ENCODE measurements at regions not wholly inside any gene's neighbourhood (a gene's known extent, or its start where the extent isn't known, plus 50 kb on each side); places are given as distances from the start of the nearest gene placed in this dataset.

DNA sequence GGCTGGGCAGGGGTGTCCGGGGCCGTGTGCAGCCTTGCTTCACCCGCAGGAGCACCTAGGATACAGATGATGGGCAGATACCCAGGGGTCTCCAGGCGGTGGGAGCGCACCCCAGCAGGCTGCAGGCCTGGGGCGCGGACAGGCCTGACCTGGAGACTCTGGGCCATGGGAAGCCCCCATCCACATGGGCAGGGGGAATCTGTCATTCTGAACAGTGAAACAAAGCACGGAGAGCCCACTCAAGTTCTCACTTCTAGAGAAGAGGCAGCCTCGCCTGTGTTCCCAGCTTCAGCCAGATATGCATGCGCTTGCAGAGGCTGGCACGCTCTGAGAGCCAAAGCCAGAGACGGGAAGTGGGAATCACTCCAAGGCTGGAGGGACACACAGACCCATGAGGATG lies 333.1 kb downstream of the BRD1 start (continued):
- TF ChIP-seq MZF1 (tag by site-specific recombination; IDR thresholded peaks at IDR 0.05; ENCODE audit: borderline replicate concordance): no peak
- TF ChIP-seq ZNF354C (tag by site-specific recombination; IDR thresholded peaks at IDR 0.05; ENCODE audit: borderline replicate concordance, low read depth): no peak
- no peak for TF ChIP-seq ZNF654 (tag by site-specific recombination; IDR thresholded peaks at IDR 0.05; ENCODE audit: low read depth)
- no peak for TF ChIP-seq ZNF544 (tag by site-specific recombination; IDR thresholded peaks at IDR 0.05)
- TF ChIP-seq ZNF776 (tag by site-specific recombination; IDR thresholded peaks at IDR 0.05; ENCODE audit: borderline replicate concordance): no peak

DNA sequence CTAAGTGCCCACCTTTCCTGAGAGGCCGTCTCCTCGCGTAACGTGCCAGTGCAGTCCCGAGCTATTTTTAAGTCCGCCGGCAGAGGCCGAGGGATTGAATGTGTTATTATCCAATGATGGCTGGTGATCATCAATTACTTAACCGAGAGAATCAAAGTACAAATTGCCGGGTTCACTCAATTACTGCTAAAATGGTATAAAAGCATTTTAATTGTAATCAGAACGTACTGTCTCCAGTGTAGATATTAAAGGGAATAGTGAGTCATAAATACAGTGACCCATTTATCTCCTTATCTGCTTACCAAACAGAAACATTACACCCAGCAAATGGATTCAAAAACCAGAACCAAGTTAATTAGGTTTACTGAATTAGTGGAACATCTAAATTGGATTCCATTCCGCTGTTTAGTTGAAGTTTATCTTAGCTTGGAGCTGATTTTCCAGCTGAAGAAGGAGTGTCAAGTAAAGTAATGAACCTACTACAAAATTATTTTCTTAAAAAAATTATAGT lies 334.9 kb downstream of the BRD1 start:
- ChIA-PET CTCF (no interaction called here), POLR2A (no interaction called here)
- no peak overlapping the region for H3K4me3 ChIP-seq (ENCODE audit: low read depth, low read length)
- H3K27ac ChIP-seq (ENCODE audit: extremely low read depth, low read depth, low read length): no peak overlapping the region
- no peaks in the 10 kb centered on the region for H3K36me3 ChIP-seq (ENCODE audit: control insufficient read depth in 2 of 2, insufficient read depth in 1 of 2, low read length in 2 of 2)
- no peak for TF ChIP-seq ZNF24 (tag by site-specific recombination; IDR thresholded peaks at IDR 0.05)
- TF ChIP-seq ZNF112 (tag by site-specific recombination; IDR thresholded peaks at IDR 0.05): no peak
- TF ChIP-seq EGR2 (tag by site-specific recombination; IDR thresholded peaks at IDR 0.05; ENCODE audit: low read depth): no peak
- TF ChIP-seq KLF16 (tag by site-specific recombination; IDR thresholded peaks at IDR 0.05): no peak
- no peak for TF ChIP-seq ZNF416 (tag by site-specific recombination; IDR thresholded peaks at IDR 0.05)
- no peak for TF ChIP-seq YY2 (tag by site-specific recombination; IDR thresholded peaks at IDR 0.05)
- TF ChIP-seq SCRT2 (tag by site-specific recombination; IDR thresholded peaks at IDR 0.05): no peak
- no peak for TF ChIP-seq ZNF610 (tag by site-specific recombination; IDR thresholded peaks at IDR 0.05; ENCODE audit: borderline replicate concordance)
- no peak for TF ChIP-seq ZNF558 (tag by site-specific recombination; IDR thresholded peaks at IDR 0.05)
- TF ChIP-seq, protein P1, sequence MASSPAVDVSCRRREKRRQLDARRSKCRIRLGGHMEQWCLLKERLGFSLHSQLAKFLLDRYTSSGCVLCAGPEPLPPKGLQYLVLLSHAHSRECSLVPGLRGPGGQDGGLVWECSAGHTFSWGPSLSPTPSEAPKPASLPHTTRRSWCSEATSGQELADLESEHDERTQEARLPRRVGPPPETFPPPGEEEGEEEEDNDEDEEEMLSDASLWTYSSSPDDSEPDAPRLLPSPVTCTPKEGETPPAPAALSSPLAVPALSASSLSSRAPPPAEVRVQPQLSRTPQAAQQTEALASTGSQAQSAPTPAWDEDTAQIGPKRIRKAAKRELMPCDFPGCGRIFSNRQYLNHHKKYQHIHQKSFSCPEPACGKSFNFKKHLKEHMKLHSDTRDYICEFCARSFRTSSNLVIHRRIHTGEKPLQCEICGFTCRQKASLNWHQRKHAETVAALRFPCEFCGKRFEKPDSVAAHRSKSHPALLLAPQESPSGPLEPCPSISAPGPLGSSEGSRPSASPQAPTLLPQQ (tag by site-specific recombination; IDR thresholded peaks at IDR 0.05): no peak
- no peak for TF ChIP-seq ZNF626 (tag by site-specific recombination; IDR thresholded peaks at IDR 0.05)
- no peak for TF ChIP-seq ZNF426 (tag by site-specific recombination; IDR thresholded peaks at IDR 0.05)
- no peak for TF ChIP-seq ZNF621 (tag by site-specific recombination; IDR thresholded peaks at IDR 0.05)
- TF ChIP-seq GLIS2 (tag by site-specific recombination; IDR thresholded peaks at IDR 0.05): no peak
- H3K9me3 ChIP-seq (ENCODE audit: control insufficient read depth, insufficient read depth, low read depth, low read length): no peaks in the 10 kb centered on the region
- no peaks in the 10 kb centered on the region for H3K4me1 ChIP-seq (ENCODE audit: control insufficient read depth, insufficient read depth, low read length)

DNA sequence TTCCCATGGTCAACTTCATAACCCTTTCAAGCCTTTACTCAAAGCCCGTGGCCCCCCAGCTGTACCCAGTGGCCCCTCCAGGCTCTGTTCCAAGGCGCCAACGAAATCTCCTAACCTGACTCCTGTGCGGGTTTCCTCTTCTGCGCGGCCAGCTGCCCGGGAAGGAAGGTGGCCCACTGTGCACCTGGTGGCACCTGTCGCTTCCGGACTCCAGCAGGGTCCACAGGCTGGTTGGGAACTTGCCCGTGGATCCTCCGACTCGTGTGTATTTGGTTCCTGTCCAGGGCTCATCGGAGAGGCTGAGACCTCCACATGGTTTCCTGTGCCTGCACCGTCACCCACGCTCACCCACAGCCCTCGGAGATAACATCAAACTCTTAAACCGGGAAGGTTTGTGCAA lies 335.4 kb downstream of the BRD1 start:
- no peaks in the 10 kb centered on the region for H3K9me3 ChIP-seq (ENCODE audit: control insufficient read depth, insufficient read depth, low read depth, low read length)
- H3K4me3 ChIP-seq (ENCODE audit: low read depth, low read length): no peak overlapping the region
- H3K27ac ChIP-seq (ENCODE audit: extremely low read depth, low read depth, low read length): no peak overlapping the region
- CTCF ChIA-PET: no interaction called here
- TF ChIP-seq SCRT2 (tag by site-specific recombination; IDR thresholded peaks at IDR 0.05) (peak; percentile 77), TRIM28 (IDR thresholded peaks at IDR 0.05; ENCODE audit: borderline replicate concordance, low read length) (no peak)
- H3K4me1 ChIP-seq (ENCODE audit: control insufficient read depth, insufficient read depth, low read length): no peaks in the 10 kb centered on the region
- POLR2A ChIA-PET: no interaction called here
- H3K36me3 ChIP-seq (ENCODE audit: control insufficient read depth in 2 of 2, insufficient read depth in 1 of 2, low read length in 2 of 2): no peaks in the 10 kb centered on the region

DNA sequence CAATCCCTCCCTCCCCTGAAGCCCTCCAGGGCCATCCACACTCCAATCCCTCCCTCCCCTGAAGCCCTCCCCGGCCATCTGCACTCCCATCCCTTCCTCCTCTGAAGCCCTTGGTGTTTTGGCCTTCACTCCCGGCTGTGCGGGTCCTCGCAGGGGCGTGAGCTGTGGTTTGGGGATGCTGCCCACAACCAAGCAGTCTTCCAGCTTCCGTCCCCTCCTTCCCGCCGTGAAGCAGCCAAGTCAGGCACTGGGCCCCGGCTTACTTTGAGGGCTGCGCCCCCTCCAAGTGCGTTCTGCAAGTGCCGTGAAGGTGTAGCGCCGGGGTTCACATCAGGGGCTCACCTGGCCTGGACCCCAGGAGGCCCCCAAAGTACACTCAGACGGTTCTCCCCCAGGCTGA lies 335.9 kb downstream of the BRD1 start:
- Histone ChIP-seq H3K9me3 (ENCODE audit: control insufficient read depth, insufficient read depth, low read depth, low read length) (no peaks in the 10 kb centered on the region), H3K4me1 (ENCODE audit: control insufficient read depth, insufficient read depth, low read length) (no peaks in the 10 kb centered on the region), H3K36me3 (ENCODE audit: control insufficient read depth in 2 of 2, insufficient read depth in 1 of 2, low read length in 2 of 2) (no peaks in the 10 kb centered on the region), H3K27ac (ENCODE audit: extremely low read depth, low read depth, low read length) (no peak overlapping the region), H3K4me3 (ENCODE audit: low read depth, low read length) (no peak overlapping the region)
- CTCF ChIA-PET: no interaction called here
- POLR2A ChIA-PET: no interaction called here
- no peak for TF ChIP-seq ZNF792 (tag by site-specific recombination; IDR thresholded peaks at IDR 0.05)
- no peak for TF ChIP-seq ZNF354C (tag by site-specific recombination; IDR thresholded peaks at IDR 0.05; ENCODE audit: borderline replicate concordance, low read depth)
- TF ChIP-seq, protein P2, sequence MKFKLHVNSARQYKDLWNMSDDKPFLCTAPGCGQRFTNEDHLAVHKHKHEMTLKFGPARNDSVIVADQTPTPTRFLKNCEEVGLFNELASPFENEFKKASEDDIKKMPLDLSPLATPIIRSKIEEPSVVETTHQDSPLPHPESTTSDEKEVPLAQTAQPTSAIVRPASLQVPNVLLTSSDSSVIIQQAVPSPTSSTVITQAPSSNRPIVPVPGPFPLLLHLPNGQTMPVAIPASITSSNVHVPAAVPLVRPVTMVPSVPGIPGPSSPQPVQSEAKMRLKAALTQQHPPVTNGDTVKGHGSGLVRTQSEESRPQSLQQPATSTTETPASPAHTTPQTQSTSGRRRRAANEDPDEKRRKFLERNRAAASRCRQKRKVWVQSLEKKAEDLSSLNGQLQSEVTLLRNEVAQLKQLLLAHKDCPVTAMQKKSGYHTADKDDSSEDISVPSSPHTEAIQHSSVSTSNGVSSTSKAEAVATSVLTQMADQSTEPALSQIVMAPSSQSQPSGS (tag by site-specific recombination; IDR thresholded peaks at IDR 0.05; ENCODE audit: low read depth): no peak
- no peak for TF ChIP-seq ZNF660 (tag by site-specific recombination; IDR thresholded peaks at IDR 0.05)
- TF ChIP-seq, protein P3, sequence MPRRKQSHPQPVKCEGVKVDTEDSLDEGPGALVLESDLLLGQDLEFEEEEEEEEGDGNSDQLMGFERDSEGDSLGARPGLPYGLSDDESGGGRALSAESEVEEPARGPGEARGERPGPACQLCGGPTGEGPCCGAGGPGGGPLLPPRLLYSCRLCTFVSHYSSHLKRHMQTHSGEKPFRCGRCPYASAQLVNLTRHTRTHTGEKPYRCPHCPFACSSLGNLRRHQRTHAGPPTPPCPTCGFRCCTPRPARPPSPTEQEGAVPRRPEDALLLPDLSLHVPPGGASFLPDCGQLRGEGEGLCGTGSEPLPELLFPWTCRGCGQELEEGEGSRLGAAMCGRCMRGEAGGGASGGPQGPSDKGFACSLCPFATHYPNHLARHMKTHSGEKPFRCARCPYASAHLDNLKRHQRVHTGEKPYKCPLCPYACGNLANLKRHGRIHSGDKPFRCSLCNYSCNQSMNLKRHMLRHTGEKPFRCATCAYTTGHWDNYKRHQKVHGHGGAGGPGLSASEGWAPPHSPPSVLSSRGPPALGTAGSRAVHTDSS (tag by site-specific recombination; IDR thresholded peaks at IDR 0.05): no peak
- TF ChIP-seq, protein P4, sequence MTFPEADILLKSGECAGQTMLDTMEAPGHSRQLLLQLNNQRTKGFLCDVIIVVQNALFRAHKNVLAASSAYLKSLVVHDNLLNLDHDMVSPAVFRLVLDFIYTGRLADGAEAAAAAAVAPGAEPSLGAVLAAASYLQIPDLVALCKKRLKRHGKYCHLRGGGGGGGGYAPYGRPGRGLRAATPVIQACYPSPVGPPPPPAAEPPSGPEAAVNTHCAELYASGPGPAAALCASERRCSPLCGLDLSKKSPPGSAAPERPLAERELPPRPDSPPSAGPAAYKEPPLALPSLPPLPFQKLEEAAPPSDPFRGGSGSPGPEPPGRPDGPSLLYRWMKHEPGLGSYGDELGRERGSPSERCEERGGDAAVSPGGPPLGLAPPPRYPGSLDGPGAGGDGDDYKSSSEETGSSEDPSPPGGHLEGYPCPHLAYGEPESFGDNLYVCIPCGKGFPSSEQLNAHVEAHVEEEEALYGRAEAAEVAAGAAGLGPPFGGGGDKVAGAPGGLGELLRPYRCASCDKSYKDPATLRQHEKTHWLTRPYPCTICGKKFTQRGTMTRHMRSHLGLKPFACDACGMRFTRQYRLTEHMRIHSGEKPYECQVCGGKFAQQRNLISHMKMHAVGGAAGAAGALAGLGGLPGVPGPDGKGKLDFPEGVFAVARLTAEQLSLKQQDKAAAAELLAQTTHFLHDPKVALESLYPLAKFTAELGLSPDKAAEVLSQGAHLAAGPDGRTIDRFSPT (tag by site-specific recombination; IDR thresholded peaks at IDR 0.05): no peak
- TF ChIP-seq ZNF664 (tag by site-specific recombination; IDR thresholded peaks at IDR 0.05): no peak
